GM12878 (cell line): ENCODE measurements at regions not wholly inside any gene's neighbourhood (a gene's known extent, or its start where the extent isn't known, plus 50 kb on each side); places are given as distances from the start of the nearest gene placed in this dataset.

Experiments used
- ATAC-seq: fragments of 200-7000 bp; cut with Tn5 transposase; 3 replicates; pipeline ENCODE4 v1.9.1; 2020; ENCODE audit warnings: mild to moderate bottlenecking, moderate library complexity
- BruUV-seq: library from RNA; stranded (reverse); fragments of 400-500 nt; replicated peaks from 2 replicates; lab custom pipeline; 2021; lab: Mats Ljungman, UMichigan
- CTCF ChIA-PET: fragments of 300-600 bp; sonication (Branson Sonifier 250); formaldehyde crosslinking; extraction: SDS; loops from one replicate; lab custom pipeline; 2021; ENCODE audit warnings: inconsistent platforms; lab: Yijun Ruan, JAX
- POLR2A ChIA-PET: fragments of 350-600 bp; formaldehyde crosslinking; extraction: SDS; loops from one replicate; lab custom pipeline; 2021; ENCODE audit warnings: inconsistent platforms; lab: Charles Lee
- RAD21 ChIA-PET: fragments of 300-600 bp; sonication (Branson Sonifier 250); formaldehyde crosslinking; loops from one replicate; lab custom pipeline; 2023; ENCODE audit warnings: antibody characterized with exemption; ENCODE audit not compliant: unreplicated experiment; lab: Charles Lee
- SMC1A ChIA-PET: fragments of 300-600 bp; sonication (Branson Sonifier 250); formaldehyde crosslinking; loops from one replicate; lab custom pipeline; 2023; ENCODE audit not compliant: unreplicated experiment, uncharacterized antibody; lab: Charles Lee
- DNase-seq: peaks from one replicate; pipeline ENCODE4 v3.0.0-alpha.2; 2011; ENCODE audit warnings: low read depth, low spot score
- FAIRE-seq: peaks from 3 replicates; lab custom pipeline; 2011; peaks lifted over from hg19 to GRCh38; lab: Jason Lieb, UNC
- H2AFZ ChIP-seq: 2 replicates; pipeline ENCODE4 v1.6.0; 2011; ENCODE audit warnings: low read depth, low read length, control low read depth; ENCODE audit not compliant: control insufficient read depth
- H3K27ac ChIP-seq: 2 replicates; pipeline ENCODE4 v1.5.1; 2011; ENCODE audit warnings: control low read depth; ENCODE audit not compliant: control insufficient read depth, insufficient read depth
- H3K27me3 ChIP-seq, 2 experiments: replicated peaks in 1 of 2; 2 replicates each; pipeline versions ENCODE4 v1.6.0 to v1.6.1; 2011; ENCODE audit warnings: low read length in 1 of 2; ENCODE audit not compliant: control insufficient read depth in 2 of 2, insufficient read depth in 2 of 2
- H3K36me3 ChIP-seq, 2 experiments: 2 replicates each; pipeline ENCODE4 v1.5.1; 2011; ENCODE audit warnings: low read length in 1 of 2; ENCODE audit not compliant: control insufficient read depth in 2 of 2, insufficient read depth in 2 of 2
- H3K4me1 ChIP-seq: 2 replicates; pipeline ENCODE4 v1.6.1; 2011; ENCODE audit warnings: mild to moderate bottlenecking, low read length, moderate library complexity, mixed read lengths; ENCODE audit not compliant: control insufficient read depth, insufficient read depth
- H3K4me2 ChIP-seq: 2 replicates; pipeline ENCODE4 v1.6.0; 2011; ENCODE audit warnings: control low read depth; ENCODE audit not compliant: control insufficient read depth, insufficient read depth
- H3K4me3 ChIP-seq: fragments of 200-600 bp; sonication (generic); 2 replicates; pipeline ENCODE4 v1.5.1; 2016
- H3K79me2 ChIP-seq: 2 replicates; pipeline ENCODE4 v1.6.0; 2011; ENCODE audit warnings: low read length; ENCODE audit not compliant: control insufficient read depth, insufficient read depth
- H3K9ac ChIP-seq: 2 replicates; pipeline ENCODE4 v1.8.0; 2011; ENCODE audit warnings: low read length, control low read depth, mixed read lengths; ENCODE audit not compliant: control insufficient read depth, insufficient read depth
- H3K9me3 ChIP-seq: replicated peaks from 3 replicates; pipeline ENCODE4 v1.5.1; 2011; ENCODE audit warnings: mild to moderate bottlenecking, low read length; ENCODE audit not compliant: control insufficient read depth, insufficient read depth
- H4K20me1 ChIP-seq: 2 replicates; pipeline ENCODE4 v1.6.0; 2011; ENCODE audit not compliant: control insufficient read depth, insufficient read depth
- ASH2L ChIP-seq: fragments of 300-600, 200-600 bp; sonication (generic); IDR thresholded peaks from 2 replicates; pipeline ENCODE4 v1.6.1; 2017; ENCODE audit warnings: low read depth, mild to moderate bottlenecking, borderline replicate concordance
- BRCA1 ChIP-seq: IDR thresholded peaks from 2 replicates; pipeline ENCODE4 v1.6.1; 2011; ENCODE audit warnings: low read depth, low read length, improper control_type of control experiment
- CBX5 ChIP-seq: sonication (generic); IDR thresholded peaks from 2 replicates; pipeline ENCODE4 v1.6.1; 2016; ENCODE audit warnings: low read depth, moderate library complexity, mild to moderate bottlenecking, inconsistent platforms
- CEBPB ChIP-seq, 2 experiments: fragments of 150-350 bp in 1 of 2; IDR thresholded peaks; 2 replicates each; pipeline ENCODE4 v1.6.1; 2012 to 2014; ENCODE audit warnings: low read depth in 2 of 2, low read length in 2 of 2, borderline replicate concordance in 1 of 2, inconsistent platforms in 1 of 2
- KDM1A ChIP-seq: fragments of 200-600 bp; sonication (generic); IDR thresholded peaks from 2 replicates; pipeline ENCODE4 v1.6.1; 2016; ENCODE audit warnings: borderline replicate concordance
- PKNOX1 ChIP-seq: fragments of 450-650 bp; IDR thresholded peaks from 2 replicates; pipeline ENCODE4 v1.6.1; 2016; ENCODE audit warnings: mild to moderate bottlenecking
- POLR2AphosphoS2 ChIP-seq: IDR thresholded peaks from 2 replicates; pipeline ENCODE4 v1.6.1; 2011; ENCODE audit warnings: low read depth, mild to moderate bottlenecking, low read length, improper control_type of control experiment, moderate library complexity
- POU2F2 ChIP-seq: IDR thresholded peaks from 3 replicates; pipeline ENCODE4 v1.6.1; 2011; ENCODE audit warnings: low read depth, mild to moderate bottlenecking, low read length, borderline replicate concordance
- SIN3A ChIP-seq: IDR thresholded peaks from 2 replicates; pipeline ENCODE4 v1.6.1; 2012; ENCODE audit warnings: low read depth, low read length, improper control_type of control experiment
- SMC3 ChIP-seq: IDR thresholded peaks from 2 replicates; pipeline ENCODE4 v1.6.1; 2011; ENCODE audit warnings: low read length, improper control_type of control experiment, borderline replicate concordance
- ZBTB4 ChIP-seq: fragments of 450-650 bp; formaldehyde crosslinking; IDR thresholded peaks from 2 replicates; pipeline ENCODE4 v1.4.0; 2022; ENCODE audit warnings: mild to moderate bottlenecking, moderate library complexity
- WGBS: methylation state at CpG from one replicate; pipeline ENCODE4 v1.1.6; 2016; ENCODE audit warnings: low lambda C conversion rate; ENCODE audit not compliant: insufficient replicate concordance, insufficient coverage; ENCODE audit errors: missing lambda C conversion rate; 5-methylcytosine and 5-hydroxymethylcytosine counted together
- in situ Hi-C: fragments of 300-500 bp; cut with MboI; formaldehyde crosslinking; loops from 9 replicates; pipeline ENCODE4 v1.14.3; 2018; ENCODE audit warnings: mixed read lengths
- intact Hi-C: fragments of 100-400 bp; cut with micrococcal nuclease; formaldehyde crosslinking; loops from one replicate; pipeline ENCODE4 v1.14.2; 2022; ENCODE audit not compliant: unreplicated experiment

GRCh38 chr10:740936-741431 is 51.5 kb upstream of the DIP2C start:
- ATAC-seq (no peak), DNase-seq (no peak), FAIRE-seq (no peak)
- Histone ChIP-seq H3K4me3 (no peak overlapping the region), H3K27me3 (no peaks in the 10 kb centered on the region), H3K9me3 (no peaks in the 10 kb centered on the region; the same call in 2 of the 3 replicates), H3K4me1 (no peaks in the 10 kb centered on the region), H2AFZ (no peak overlapping the region), H3K79me2 (no peaks in the 10 kb centered on the region), H3K4me2 (no peak overlapping the region), H3K9ac (no peak overlapping the region), H4K20me1 (no peaks in the 10 kb centered on the region), H3K27ac (no peak overlapping the region), H3K36me3 (no peaks in the 10 kb centered on the region)
- POLR2A ChIA-PET = no interaction called here
- RAD21 ChIA-PET = no interaction called here
- no TSS peak for BruUV-seq
- SMC1A ChIA-PET = no interaction called here
- CTCF ChIA-PET = no interaction called here
- intact Hi-C loops (no loop called here), in situ Hi-C loops (no loop called here)
- WGBS = 78% methylated on average over 8 of the region's 8 CpGs
- TF ChIP-seq ASH2L (no peak), POU2F2 (no peak), CEBPB (IDR thresholded peaks at IDR 0.05; ENCODE audit: borderline replicate concordance in 1 of 2, low read depth in 2 of 2, low read length in 2 of 2) (no peak), BRCA1 (no peak), KDM1A (no peak), PKNOX1 (no peak), SIN3A (no peak), ZBTB4 (CRISPR knock-in tag) (no peak), POLR2AphosphoS2 (no peak), SMC3 (no peak), CBX5 (no peak)
